ENCODE measurements at regions not wholly inside any gene's neighbourhood (a gene's known extent, or its start where the extent isn't known, plus 50 kb on each side); places are given as distances from the start of the nearest gene placed in this dataset.

DNA sequence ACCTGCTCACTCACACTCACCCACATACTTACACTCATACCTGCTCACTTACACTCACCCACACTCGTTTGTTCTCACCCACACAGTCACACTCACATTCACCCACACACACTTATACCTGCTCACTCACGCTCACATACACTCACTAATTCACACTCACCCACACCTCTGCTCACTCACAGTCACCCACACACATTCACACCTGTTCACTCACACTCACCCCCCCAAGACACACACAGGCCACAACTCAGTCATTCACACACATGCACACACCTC lies 436.2 kb downstream of the BCL11B start:
- Histone ChIP-seq H3K9ac (ENCODE audit: low read depth, low read length, poor library complexity) (no peak overlapping the region), H3K14ac (ENCODE audit: low read length) (no peak overlapping the region), H3K4me2 (ENCODE audit: insufficient read depth, low read length, poor library complexity, severe bottlenecking) (no peak overlapping the region), H3K36me3 (replicated peaks in 1 of 2; ENCODE audit: control insufficient read depth in 2 of 2, insufficient read depth in 2 of 2, low read length in 2 of 2) (peaks cover 0 to 1% of the 10 kb centered on the region in 2 donors), H2BK5ac (ENCODE audit: low read length) (no peak overlapping the region), H3K4me1 (ENCODE audit: control insufficient read depth in 2 of 2, insufficient read depth in 1 of 2, low read depth in 1 of 2, low read length in 2 of 2) (no peaks in the 10 kb centered on the region), H3K4me3 (ENCODE audit: low read length in 2 of 2) (no peak overlapping the region), H3K27ac (replicated peaks; ENCODE audit: low read length) (no peak overlapping the region), H3K79me1 (ENCODE audit: low read depth, low read length) (no peaks in the 10 kb centered on the region), H2AFZ (ENCODE audit: low read length) (no peak overlapping the region), H4K91ac (ENCODE audit: low read depth, low read length, poor library complexity) (no peak overlapping the region), H2BK15ac (ENCODE audit: low read length) (no peak overlapping the region), H3K27me3 (ENCODE audit: control insufficient read depth in 3 of 3, insufficient read depth in 3 of 3, low read depth in 1 of 3, low read length in 3 of 3) (peaks cover 0 to 1% (median 0%) of the 10 kb centered on the region in 3 experiments), H4K8ac (ENCODE audit: low read depth, low read length) (no peak overlapping the region), H2AK5ac (ENCODE audit: low read depth, low read length) (no peak overlapping the region), H2BK120ac (ENCODE audit: low read depth, low read length) (no peak overlapping the region), H2BK12ac (ENCODE audit: low read length) (no peak overlapping the region), H3K23ac (ENCODE audit: low read depth, low read length, poor library complexity) (no peak overlapping the region), H3K9me3 (replicated peaks in 1 of 2; ENCODE audit: control insufficient read depth in 2 of 2, insufficient read depth in 1 of 2, low read depth in 1 of 2, low read length in 2 of 2) (peaks cover 0 to 11% of the 10 kb centered on the region in 2 donors), H3K4ac (ENCODE audit: low read length) (no peak overlapping the region), H3K18ac (ENCODE audit: low read length) (no peak overlapping the region)
- WGBS, 2 donors (ENCODE audit: extremely low coverage in 2 of 2, insufficient read length in 2 of 2, insufficient replicate concordance in 1 of 2) = 100% methylated on average over 1 of the region's 2 CpGs
- DNase-seq (ENCODE audit: low spot score) = no peak

DNA sequence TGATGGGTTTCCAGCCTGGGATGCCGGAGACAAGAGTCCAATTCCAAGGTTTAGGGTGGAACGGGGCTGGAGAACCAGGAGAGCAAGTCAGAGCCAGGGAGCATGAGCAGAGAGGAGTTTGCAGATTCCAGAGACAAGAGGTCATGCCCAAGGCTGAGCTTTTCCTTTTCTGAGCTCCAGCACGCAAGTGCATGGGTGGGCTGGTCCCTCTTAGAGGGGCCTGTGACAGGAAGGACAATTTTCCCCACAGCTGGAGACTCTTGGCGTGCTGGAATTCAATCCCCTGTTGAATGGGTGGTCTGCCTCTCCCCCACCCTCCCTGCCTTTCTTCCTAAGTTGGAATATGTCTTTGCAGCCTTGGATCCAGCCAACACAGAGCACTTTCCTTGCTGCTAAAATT lies 431.9 kb downstream of the BCL11B start:
- Histone ChIP-seq H3K27ac (replicated peaks; ENCODE audit: low read length) (no peak overlapping the region), H2AK5ac (ENCODE audit: low read depth, low read length) (no peak overlapping the region), H3K4ac (ENCODE audit: low read length) (no peak overlapping the region), H4K8ac (ENCODE audit: low read depth, low read length) (no peak overlapping the region), H3K36me3 (replicated peaks in 1 of 2; ENCODE audit: control insufficient read depth in 2 of 2, insufficient read depth in 2 of 2, low read length in 2 of 2) (peaks cover 0 to 1% of the 10 kb centered on the region in 2 donors), H2BK12ac (ENCODE audit: low read length) (no peak overlapping the region), H3K14ac (ENCODE audit: low read length) (no peak overlapping the region), H3K4me1 (ENCODE audit: control insufficient read depth in 2 of 2, insufficient read depth in 1 of 2, low read depth in 1 of 2, low read length in 2 of 2) (no peaks in the 10 kb centered on the region), H3K79me1 (ENCODE audit: low read depth, low read length) (no peaks in the 10 kb centered on the region), H3K9ac (ENCODE audit: low read depth, low read length, poor library complexity) (no peak overlapping the region), H2BK5ac (ENCODE audit: low read length) (no peak overlapping the region), H3K18ac (ENCODE audit: low read length) (no peak overlapping the region), H3K23ac (ENCODE audit: low read depth, low read length, poor library complexity) (no peak overlapping the region), H3K4me2 (ENCODE audit: insufficient read depth, low read length, poor library complexity, severe bottlenecking) (no peak overlapping the region), H4K91ac (ENCODE audit: low read depth, low read length, poor library complexity) (no peak overlapping the region), H3K9me3 (replicated peaks in 1 of 2; ENCODE audit: control insufficient read depth in 2 of 2, insufficient read depth in 1 of 2, low read depth in 1 of 2, low read length in 2 of 2) (peaks cover 0 to 10% of the 10 kb centered on the region in 2 donors), H2BK120ac (ENCODE audit: low read depth, low read length) (no peak overlapping the region), H2BK15ac (ENCODE audit: low read length) (no peak overlapping the region), H2AFZ (ENCODE audit: low read length) (no peak overlapping the region), H3K27me3 (ENCODE audit: control insufficient read depth in 3 of 3, insufficient read depth in 3 of 3, low read depth in 1 of 3, low read length in 3 of 3) (peaks cover 0 to 1% (median 0%) of the 10 kb centered on the region in 3 experiments), H3K4me3 (ENCODE audit: low read length in 2 of 2) (no peak overlapping the region)
- WGBS, 2 donors (ENCODE audit: extremely low coverage in 2 of 2, insufficient read length in 2 of 2, insufficient replicate concordance in 1 of 2) = no CpG with 5 or more reads among the region's 4 CpGs
- DNase-seq (ENCODE audit: low spot score) = no peak

DNA sequence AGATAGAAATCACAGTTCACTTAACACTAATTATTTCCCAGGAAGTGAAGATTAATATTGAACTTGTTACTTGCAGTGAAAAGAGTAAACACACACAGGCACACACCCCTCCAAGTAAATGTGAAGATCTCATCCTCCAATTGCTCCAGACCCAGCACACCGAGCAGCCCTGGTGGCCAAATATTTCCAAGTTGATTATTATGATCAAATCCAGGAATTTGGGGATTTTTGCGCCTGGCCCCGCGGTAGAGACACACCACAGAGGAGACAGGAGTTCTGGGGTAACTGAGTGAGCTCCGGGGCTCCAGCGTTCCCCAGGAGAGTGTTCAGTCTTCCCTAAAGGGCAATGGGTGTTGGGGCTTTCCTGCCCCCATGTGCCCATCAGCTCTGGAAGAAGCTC lies 431.5 kb downstream of the BCL11B start:
- no peak overlapping the region for H2BK120ac ChIP-seq (ENCODE audit: low read depth, low read length)
- H2AFZ ChIP-seq (ENCODE audit: low read length) = no peak overlapping the region
- no peaks in the 10 kb centered on the region for H3K4me1 ChIP-seq (ENCODE audit: control insufficient read depth in 2 of 2, insufficient read depth in 1 of 2, low read depth in 1 of 2, low read length in 2 of 2)
- no peaks in the 10 kb centered on the region for H3K79me1 ChIP-seq (ENCODE audit: low read depth, low read length)
- no peak overlapping the region for H3K4me2 ChIP-seq (ENCODE audit: insufficient read depth, low read length, poor library complexity, severe bottlenecking)
- no peak overlapping the region for H3K23ac ChIP-seq (ENCODE audit: low read depth, low read length, poor library complexity)
- no peak for DNase-seq (ENCODE audit: low spot score)
- no CpG with 5 or more reads among the region's 6 CpGs for whole genome bisulfite sequencing, 2 donors (ENCODE audit: extremely low coverage in 2 of 2, insufficient read length in 2 of 2, insufficient replicate concordance in 1 of 2)
- H3K27me3 ChIP-seq (ENCODE audit: control insufficient read depth in 3 of 3, insufficient read depth in 3 of 3, low read depth in 1 of 3, low read length in 3 of 3) = no peaks in the 10 kb centered on the region
- H3K36me3 ChIP-seq (replicated peaks in 1 of 2; ENCODE audit: control insufficient read depth in 2 of 2, insufficient read depth in 2 of 2, low read length in 2 of 2) = peaks cover 0 to under 1% of the 10 kb centered on the region in 2 donors
- no peak overlapping the region for H4K8ac ChIP-seq (ENCODE audit: low read depth, low read length)
- peaks cover 0 to 6% of the 10 kb centered on the region in 2 donors for H3K9me3 ChIP-seq (replicated peaks in 1 of 2; ENCODE audit: control insufficient read depth in 2 of 2, insufficient read depth in 1 of 2, low read depth in 1 of 2, low read length in 2 of 2)
- H4K91ac ChIP-seq (ENCODE audit: low read depth, low read length, poor library complexity) = no peak overlapping the region
- no peak overlapping the region for H2BK15ac ChIP-seq (ENCODE audit: low read length)
- H2BK12ac ChIP-seq (ENCODE audit: low read length) = no peak overlapping the region
- no peak overlapping the region for H3K4ac ChIP-seq (ENCODE audit: low read length)
- H3K4me3 ChIP-seq (ENCODE audit: low read length in 2 of 2) = no peak overlapping the region
- no peak overlapping the region for H2AK5ac ChIP-seq (ENCODE audit: low read depth, low read length)
- H3K18ac ChIP-seq (ENCODE audit: low read length) = no peak overlapping the region
- no peak overlapping the region for H2BK5ac ChIP-seq (ENCODE audit: low read length)
- no peak overlapping the region for H3K27ac ChIP-seq (replicated peaks; ENCODE audit: low read length)
- no peak overlapping the region for H3K9ac ChIP-seq (ENCODE audit: low read depth, low read length, poor library complexity)
- H3K14ac ChIP-seq (ENCODE audit: low read length) = no peak overlapping the region

DNA sequence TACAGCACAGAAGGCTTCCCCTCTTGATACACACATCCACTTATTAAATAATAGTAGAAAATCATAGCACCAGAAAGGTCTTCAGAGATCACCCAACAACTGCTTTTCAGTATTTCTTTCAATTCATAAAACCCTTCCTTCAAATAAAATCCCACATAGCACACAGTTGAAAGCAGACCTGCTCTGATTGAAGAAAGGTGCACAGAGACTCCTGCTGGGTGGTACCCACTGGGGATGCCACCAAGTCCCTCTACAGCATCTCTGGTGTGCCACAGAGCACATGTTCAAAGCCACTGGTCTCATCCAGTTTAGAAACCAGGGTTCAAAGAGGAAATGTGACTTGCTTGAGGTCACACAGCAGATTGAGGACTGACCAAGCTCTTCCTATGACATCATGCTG lies 427.5 kb downstream of the BCL11B start:
- H3K23ac ChIP-seq (ENCODE audit: low read depth, low read length, poor library complexity) = no peak overlapping the region
- H2BK12ac ChIP-seq (ENCODE audit: low read length) = no peak overlapping the region
- H4K91ac ChIP-seq (ENCODE audit: low read depth, low read length, poor library complexity) = no peak overlapping the region
- H3K4me1 ChIP-seq (ENCODE audit: control insufficient read depth in 2 of 2, insufficient read depth in 1 of 2, low read depth in 1 of 2, low read length in 2 of 2) = no peaks in the 10 kb centered on the region
- no peak overlapping the region for H3K9ac ChIP-seq (ENCODE audit: low read depth, low read length, poor library complexity)
- no peaks in the 10 kb centered on the region for H3K36me3 ChIP-seq (replicated peaks in 1 of 2; ENCODE audit: control insufficient read depth in 2 of 2, insufficient read depth in 2 of 2, low read length in 2 of 2)
- no peak overlapping the region for H3K14ac ChIP-seq (ENCODE audit: low read length)
- H3K18ac ChIP-seq (ENCODE audit: low read length) = no peak overlapping the region
- H3K4ac ChIP-seq (ENCODE audit: low read length) = no peak overlapping the region
- no peaks in the 10 kb centered on the region for H3K27me3 ChIP-seq (ENCODE audit: control insufficient read depth in 3 of 3, insufficient read depth in 3 of 3, low read depth in 1 of 3, low read length in 3 of 3)
- no peak overlapping the region for H2AK5ac ChIP-seq (ENCODE audit: low read depth, low read length)
- H3K4me2 ChIP-seq (ENCODE audit: insufficient read depth, low read length, poor library complexity, severe bottlenecking) = no peak overlapping the region
- no peak overlapping the region for H2BK5ac ChIP-seq (ENCODE audit: low read length)
- DNase-seq (ENCODE audit: low spot score) = no peak
- no peaks in the 10 kb centered on the region for H3K79me1 ChIP-seq (ENCODE audit: low read depth, low read length)
- H3K4me3 ChIP-seq (ENCODE audit: low read length in 2 of 2) = no peak overlapping the region
- H2AFZ ChIP-seq (ENCODE audit: low read length) = no peak overlapping the region
- no peak overlapping the region for H2BK15ac ChIP-seq (ENCODE audit: low read length)
- H4K8ac ChIP-seq (ENCODE audit: low read depth, low read length) = no peak overlapping the region
- H3K9me3 ChIP-seq (replicated peaks in 1 of 2; ENCODE audit: control insufficient read depth in 2 of 2, insufficient read depth in 1 of 2, low read depth in 1 of 2, low read length in 2 of 2) = no peaks in the 10 kb centered on the region
- no peak overlapping the region for H3K27ac ChIP-seq (replicated peaks; ENCODE audit: low read length)
- H2BK120ac ChIP-seq (ENCODE audit: low read depth, low read length) = no peak overlapping the region
